ENCODE measurements at regions not wholly inside any gene's neighbourhood (a gene's known extent, or its start where the extent isn't known, plus 50 kb on each side); places are given as distances from the start of the nearest gene placed in this dataset.
"Not testable (repeated sequence)": the region's sequence is repeated elsewhere in the genome, so short reads cannot be mapped to it uniquely, and the experiment has no call there.

DNA sequence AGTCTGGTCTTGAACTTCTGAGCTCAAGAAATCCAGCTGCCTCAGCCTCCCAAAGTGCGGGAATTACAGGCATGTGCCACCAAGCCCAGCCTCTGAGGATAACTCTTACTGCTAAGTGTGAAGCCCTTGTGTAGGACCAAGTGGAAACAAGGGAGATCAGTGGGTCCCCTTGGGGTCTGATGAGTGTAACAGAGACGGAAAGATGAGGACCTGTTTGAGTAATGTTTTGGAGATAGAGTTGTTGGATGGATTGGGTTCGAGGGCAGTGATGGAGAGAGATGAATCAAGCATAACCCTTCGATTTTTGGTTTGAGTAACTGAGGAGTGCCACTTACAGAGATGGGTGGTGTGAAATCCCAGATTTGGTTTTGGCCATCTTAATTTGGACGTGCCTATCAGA, 378.7 kb downstream of the ANAPC1 start:
- TF ChIP-seq POLR2A (IDR thresholded peaks at IDR 0.05; ENCODE audit: extremely low read depth, insufficient read length): not testable (repeated sequence)
- TF ChIP-seq, protein P1, sequence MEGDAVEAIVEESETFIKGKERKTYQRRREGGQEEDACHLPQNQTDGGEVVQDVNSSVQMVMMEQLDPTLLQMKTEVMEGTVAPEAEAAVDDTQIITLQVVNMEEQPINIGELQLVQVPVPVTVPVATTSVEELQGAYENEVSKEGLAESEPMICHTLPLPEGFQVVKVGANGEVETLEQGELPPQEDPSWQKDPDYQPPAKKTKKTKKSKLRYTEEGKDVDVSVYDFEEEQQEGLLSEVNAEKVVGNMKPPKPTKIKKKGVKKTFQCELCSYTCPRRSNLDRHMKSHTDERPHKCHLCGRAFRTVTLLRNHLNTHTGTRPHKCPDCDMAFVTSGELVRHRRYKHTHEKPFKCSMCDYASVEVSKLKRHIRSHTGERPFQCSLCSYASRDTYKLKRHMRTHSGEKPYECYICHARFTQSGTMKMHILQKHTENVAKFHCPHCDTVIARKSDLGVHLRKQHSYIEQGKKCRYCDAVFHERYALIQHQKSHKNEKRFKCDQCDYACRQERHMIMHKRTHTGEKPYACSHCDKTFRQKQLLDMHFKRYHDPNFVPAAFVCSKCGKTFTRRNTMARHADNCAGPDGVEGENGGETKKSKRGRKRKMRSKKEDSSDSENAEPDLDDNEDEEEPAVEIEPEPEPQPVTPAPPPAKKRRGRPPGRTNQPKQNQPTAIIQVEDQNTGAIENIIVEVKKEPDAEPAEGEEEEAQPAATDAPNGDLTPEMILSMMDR (IDR thresholded peaks at IDR 0.05; ENCODE audit: low read depth, low read length): not testable (repeated sequence)
